Right lobe of liver (tissue), 4 donors: ENCODE measurements at regions not wholly inside any gene's neighbourhood (a gene's known extent, or its start where the extent isn't known, plus 50 kb on each side); places are given as distances from the start of the nearest gene placed in this dataset.

Source experiments
- POLR2A ChIP-seq: fragments of 450-650 bp; IDR thresholded peaks from one replicate; pipeline ENCODE4 v1.6.1; 2017; ENCODE audit warnings: antibody characterized with exemption, mild to moderate bottlenecking
- TF ChIP-seq, protein P1 (sequence below), 4 donors: fragments of 200-600 bp in 3 of 4; fragments of 450-650 bp in 1 of 4; IDR thresholded peaks; one replicate each; pipeline versions ENCODE4 v1.5.1 to v1.8.0; 2016 to 2022; ENCODE audit warnings: antibody characterized with exemption in 4 of 4, mild to moderate bottlenecking in 2 of 4
- donor health status: DM: no; HTN: no; CAD: no.
- donor health status: DM: no; HTN: no; CAD: no.
- donor health status: DM: no; HTN: yes; CAD: no.

GRCh38 chr3:65252266-65252665, 564.5 kb upstream of the ADAMTS9 start:
- TF ChIP-seq POLR2A = no peak
- TF ChIP-seq, protein P1, sequence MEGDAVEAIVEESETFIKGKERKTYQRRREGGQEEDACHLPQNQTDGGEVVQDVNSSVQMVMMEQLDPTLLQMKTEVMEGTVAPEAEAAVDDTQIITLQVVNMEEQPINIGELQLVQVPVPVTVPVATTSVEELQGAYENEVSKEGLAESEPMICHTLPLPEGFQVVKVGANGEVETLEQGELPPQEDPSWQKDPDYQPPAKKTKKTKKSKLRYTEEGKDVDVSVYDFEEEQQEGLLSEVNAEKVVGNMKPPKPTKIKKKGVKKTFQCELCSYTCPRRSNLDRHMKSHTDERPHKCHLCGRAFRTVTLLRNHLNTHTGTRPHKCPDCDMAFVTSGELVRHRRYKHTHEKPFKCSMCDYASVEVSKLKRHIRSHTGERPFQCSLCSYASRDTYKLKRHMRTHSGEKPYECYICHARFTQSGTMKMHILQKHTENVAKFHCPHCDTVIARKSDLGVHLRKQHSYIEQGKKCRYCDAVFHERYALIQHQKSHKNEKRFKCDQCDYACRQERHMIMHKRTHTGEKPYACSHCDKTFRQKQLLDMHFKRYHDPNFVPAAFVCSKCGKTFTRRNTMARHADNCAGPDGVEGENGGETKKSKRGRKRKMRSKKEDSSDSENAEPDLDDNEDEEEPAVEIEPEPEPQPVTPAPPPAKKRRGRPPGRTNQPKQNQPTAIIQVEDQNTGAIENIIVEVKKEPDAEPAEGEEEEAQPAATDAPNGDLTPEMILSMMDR (IDR thresholded peaks at IDR 0.05) = no peak
